ENCODE measurements at regions not wholly inside any gene's neighbourhood (a gene's known extent, or its start where the extent isn't known, plus 50 kb on each side); places are given as distances from the start of the nearest gene placed in this dataset.

GRCh38 chr11:112611771-112612170, 349.4 kb upstream of the NCAM1 start:
- no peak overlapping the region for H3K27ac ChIP-seq (ENCODE audit: low read depth, low read length)
- no peaks in the 10 kb centered on the region for H3K36me3 ChIP-seq (ENCODE audit: control insufficient read depth in 1 of 2, insufficient read depth in 2 of 2, low read length in 2 of 2)
- no peak overlapping the region for H3K4me2 ChIP-seq (ENCODE audit: low read length)
- no peak overlapping the region for H3K14ac ChIP-seq (ENCODE audit: low read length)
- H3K4ac ChIP-seq (ENCODE audit: low read depth, low read length) = no peak overlapping the region
- no peak overlapping the region for H4K8ac ChIP-seq (ENCODE audit: low read depth, low read length)
- no CpG with 5 or more reads among the region's 7 CpGs for WGBS (ENCODE audit: extremely low coverage, insufficient coverage, insufficient read length)
- no peak overlapping the region for H2AFZ ChIP-seq (ENCODE audit: insufficient read depth, low read length, poor library complexity)
- H2BK120ac ChIP-seq (ENCODE audit: insufficient read depth, low read length, poor library complexity) = no peak overlapping the region
- H3K18ac ChIP-seq (ENCODE audit: low read length) = no peak overlapping the region
- no peak for DNase-seq
- H3K79me2 ChIP-seq (ENCODE audit: control insufficient read depth, insufficient read depth, low read length, poor library complexity) = no peaks in the 10 kb centered on the region
- H3K9ac ChIP-seq (ENCODE audit: low read length) = no peak overlapping the region
- no peak overlapping the region for H3K23ac ChIP-seq (ENCODE audit: low read length)
- no peaks in the 10 kb centered on the region for H3K27me3 ChIP-seq (ENCODE audit: insufficient read depth, low read length)
- no peak overlapping the region for H4K91ac ChIP-seq (ENCODE audit: low read depth, low read length)
- no peaks in the 10 kb centered on the region for H3K9me3 ChIP-seq (ENCODE audit: insufficient read depth, low read depth, low read length)
- H2BK12ac ChIP-seq (ENCODE audit: low read length) = no peak overlapping the region
- no peak overlapping the region for H4K12ac ChIP-seq (ENCODE audit: low read depth, low read length)
- H3K79me1 ChIP-seq (ENCODE audit: low read length) = no peaks in the 10 kb centered on the region
- H2BK5ac ChIP-seq (ENCODE audit: low read depth, low read length, poor library complexity) = no peak overlapping the region
- H3K4me3 ChIP-seq (ENCODE audit: low read depth, low read length) = no peak overlapping the region
- no peak overlapping the region for H2AK5ac ChIP-seq (ENCODE audit: low read length)
- no peaks in the 10 kb centered on the region for H3K4me1 ChIP-seq (ENCODE audit: control insufficient read depth in 1 of 2, insufficient read depth in 2 of 2, low read length in 2 of 2)

DNA sequence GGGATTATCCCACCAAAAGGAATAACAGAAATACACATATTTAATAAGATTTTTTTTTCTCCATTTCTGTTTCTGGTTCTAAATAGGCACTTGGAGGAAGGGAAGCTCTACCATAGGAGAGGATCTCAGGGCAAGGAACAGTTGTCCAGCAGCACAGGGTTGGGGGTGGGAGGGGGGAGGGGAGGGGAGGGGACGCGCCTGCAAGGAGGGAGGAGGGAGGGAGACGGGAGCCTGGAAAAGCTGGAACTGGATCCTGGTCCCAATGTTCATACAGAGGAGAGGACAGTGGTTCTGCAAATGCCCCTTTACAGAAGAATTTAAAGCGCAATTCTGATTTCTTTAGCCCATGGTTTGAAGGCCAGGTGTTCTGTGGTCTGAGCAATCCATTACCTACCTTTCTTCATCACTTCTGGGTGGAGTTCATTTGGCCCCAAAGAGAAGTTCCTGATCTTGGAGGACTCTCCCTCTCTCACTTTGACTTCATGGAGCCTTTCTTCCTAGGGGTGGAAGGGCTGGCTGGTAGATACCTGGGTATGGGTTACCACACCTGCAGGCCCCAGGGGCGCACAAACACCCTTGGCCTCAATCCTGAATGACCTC, 348.9 kb upstream of the NCAM1 start:
- H3K27ac ChIP-seq (ENCODE audit: low read depth, low read length) = no peak overlapping the region
- no peak overlapping the region for H4K91ac ChIP-seq (ENCODE audit: low read depth, low read length)
- no peak overlapping the region for H3K4ac ChIP-seq (ENCODE audit: low read depth, low read length)
- peaks cover under 1% of the 10 kb centered on the region for H3K9me3 ChIP-seq (ENCODE audit: insufficient read depth, low read depth, low read length)
- no peaks in the 10 kb centered on the region for H3K36me3 ChIP-seq (ENCODE audit: control insufficient read depth in 1 of 2, insufficient read depth in 2 of 2, low read length in 2 of 2)
- H3K9ac ChIP-seq (ENCODE audit: low read length) = no peak overlapping the region
- H2AFZ ChIP-seq (ENCODE audit: insufficient read depth, low read length, poor library complexity) = no peak overlapping the region
- no peak for DNase-seq
- no peak overlapping the region for H4K8ac ChIP-seq (ENCODE audit: low read depth, low read length)
- no peaks in the 10 kb centered on the region for H3K79me2 ChIP-seq (ENCODE audit: control insufficient read depth, insufficient read depth, low read length, poor library complexity)
- no peak overlapping the region for H2BK12ac ChIP-seq (ENCODE audit: low read length)
- no peak overlapping the region for H3K4me3 ChIP-seq (ENCODE audit: low read depth, low read length)
- H2BK5ac ChIP-seq (ENCODE audit: low read depth, low read length, poor library complexity) = no peak overlapping the region
- WGBS (ENCODE audit: extremely low coverage, insufficient coverage, insufficient read length) = no CpG with 5 or more reads among the region's 5 CpGs
- no peak overlapping the region for H3K23ac ChIP-seq (ENCODE audit: low read length)
- H2AK5ac ChIP-seq (ENCODE audit: low read length) = no peak overlapping the region
- no peak overlapping the region for H3K18ac ChIP-seq (ENCODE audit: low read length)
- H3K4me1 ChIP-seq (ENCODE audit: control insufficient read depth in 1 of 2, insufficient read depth in 2 of 2, low read length in 2 of 2) = no peaks in the 10 kb centered on the region
- no peak overlapping the region for H2BK120ac ChIP-seq (ENCODE audit: insufficient read depth, low read length, poor library complexity)
- no peaks in the 10 kb centered on the region for H3K27me3 ChIP-seq (ENCODE audit: insufficient read depth, low read length)
- H4K12ac ChIP-seq (ENCODE audit: low read depth, low read length) = no peak overlapping the region
- no peaks in the 10 kb centered on the region for H3K79me1 ChIP-seq (ENCODE audit: low read length)
- H3K14ac ChIP-seq (ENCODE audit: low read length) = no peak overlapping the region
- no peak overlapping the region for H3K4me2 ChIP-seq (ENCODE audit: low read length)

DNA sequence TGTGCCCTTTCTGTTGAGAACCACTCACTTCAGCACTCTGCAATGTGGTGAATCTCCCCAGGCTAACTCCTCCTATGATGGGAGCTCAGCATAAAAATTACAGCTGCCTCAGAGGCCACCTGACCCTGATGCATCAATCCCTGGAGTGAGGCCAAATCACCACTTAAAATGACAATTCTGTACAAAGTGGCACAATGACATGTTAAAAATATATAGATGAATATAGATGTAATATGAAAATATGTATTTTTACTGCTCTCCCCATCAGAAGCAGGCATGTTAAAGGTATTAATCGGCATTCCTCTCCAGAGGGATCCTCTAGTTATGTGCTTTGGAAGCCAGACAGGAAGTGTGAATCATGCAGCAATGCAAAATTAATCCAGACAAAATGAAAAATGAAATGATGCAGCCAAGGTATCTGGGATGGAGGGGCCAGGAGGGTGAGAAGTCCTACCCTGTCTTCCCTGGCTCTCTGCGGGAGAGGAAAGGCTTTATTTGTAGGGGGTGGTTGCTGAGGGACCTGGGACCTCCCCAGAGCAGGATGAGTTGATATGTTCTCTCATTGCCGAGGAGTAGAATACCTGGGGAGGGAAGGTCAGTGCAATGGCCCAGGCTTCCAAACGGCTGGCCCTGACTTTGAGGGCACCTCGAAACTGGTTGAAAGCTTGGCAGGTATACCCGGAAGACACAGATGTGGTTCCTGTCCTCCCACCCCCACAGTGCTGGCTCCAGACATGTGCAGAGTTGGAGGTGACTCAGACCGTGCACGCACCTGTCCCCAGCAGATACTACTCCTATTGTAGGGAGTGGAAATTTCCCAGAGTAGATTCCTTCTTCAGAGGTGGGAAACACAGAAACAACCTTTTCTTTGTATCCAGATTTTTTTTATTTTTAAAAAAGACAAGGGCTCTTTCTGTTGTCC, 347.9 kb upstream of the NCAM1 start:
- Histone ChIP-seq H3K9ac (ENCODE audit: low read length) (no peak overlapping the region), H3K27me3 (ENCODE audit: insufficient read depth, low read length) (no peaks in the 10 kb centered on the region), H2BK12ac (ENCODE audit: low read length) (no peak overlapping the region), H3K4me2 (ENCODE audit: low read length) (no peak overlapping the region), H3K9me3 (ENCODE audit: insufficient read depth, low read depth, low read length) (peaks cover 4% of the 10 kb centered on the region), H3K4me1 (ENCODE audit: control insufficient read depth in 1 of 2, insufficient read depth in 2 of 2, low read length in 2 of 2) (peaks cover 0 to 3% of the 10 kb centered on the region in 2 experiments), H3K79me1 (ENCODE audit: low read length) (no peaks in the 10 kb centered on the region), H2BK120ac (ENCODE audit: insufficient read depth, low read length, poor library complexity) (no peak overlapping the region), H3K27ac (ENCODE audit: low read depth, low read length) (no peak overlapping the region), H3K23ac (ENCODE audit: low read length) (no peak overlapping the region), H3K79me2 (ENCODE audit: control insufficient read depth, insufficient read depth, low read length, poor library complexity) (no peaks in the 10 kb centered on the region), H2AK5ac (ENCODE audit: low read length) (no peak overlapping the region), H3K18ac (ENCODE audit: low read length) (no peak overlapping the region), H4K8ac (ENCODE audit: low read depth, low read length) (no peak overlapping the region), H2AFZ (ENCODE audit: insufficient read depth, low read length, poor library complexity) (no peak overlapping the region), H4K12ac (ENCODE audit: low read depth, low read length) (no peak overlapping the region), H3K14ac (ENCODE audit: low read length) (no peak overlapping the region), H3K36me3 (ENCODE audit: control insufficient read depth in 1 of 2, insufficient read depth in 2 of 2, low read length in 2 of 2) (no peaks in the 10 kb centered on the region), H3K4me3 (ENCODE audit: low read depth, low read length) (no peak overlapping the region), H4K91ac (ENCODE audit: low read depth, low read length) (no peak overlapping the region), H2BK5ac (ENCODE audit: low read depth, low read length, poor library complexity) (no peak overlapping the region), H3K4ac (ENCODE audit: low read depth, low read length) (no peak overlapping the region)
- no CpG with 5 or more reads among the region's 8 CpGs for WGBS (ENCODE audit: extremely low coverage, insufficient coverage, insufficient read length)
- DNase-seq = no peak

DNA sequence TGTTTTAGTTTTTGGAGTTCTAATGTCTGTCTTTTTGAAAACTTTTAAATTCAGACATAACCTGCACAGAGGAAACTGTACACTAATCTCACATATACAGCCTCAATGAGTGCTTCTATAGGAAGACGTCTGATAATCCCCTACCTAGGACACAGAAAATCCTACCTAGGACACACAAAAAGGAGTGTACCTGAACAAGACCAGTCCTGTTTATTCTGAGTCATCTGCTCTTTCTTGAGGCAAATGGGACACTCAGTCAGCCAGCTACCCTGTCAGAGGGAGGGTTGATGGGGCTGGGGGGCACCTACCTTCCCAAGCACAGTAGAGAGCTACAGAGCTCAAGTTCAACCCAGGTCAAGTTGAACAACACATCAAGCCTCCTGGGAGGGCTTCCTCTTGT, 346.6 kb upstream of the NCAM1 start:
- no peak overlapping the region for H3K18ac ChIP-seq (ENCODE audit: low read length)
- no peak overlapping the region for H3K27ac ChIP-seq (ENCODE audit: low read depth, low read length)
- no peak overlapping the region for H3K14ac ChIP-seq (ENCODE audit: low read length)
- no peak overlapping the region for H4K12ac ChIP-seq (ENCODE audit: low read depth, low read length)
- H3K4me1 ChIP-seq (ENCODE audit: control insufficient read depth in 1 of 2, insufficient read depth in 2 of 2, low read length in 2 of 2) = peaks cover 0 to 3% of the 10 kb centered on the region in 2 experiments
- no peak overlapping the region for H3K4me3 ChIP-seq (ENCODE audit: low read depth, low read length)
- H2BK120ac ChIP-seq (ENCODE audit: insufficient read depth, low read length, poor library complexity) = no peak overlapping the region
- no peaks in the 10 kb centered on the region for H3K27me3 ChIP-seq (ENCODE audit: insufficient read depth, low read length)
- no peak overlapping the region for H3K4me2 ChIP-seq (ENCODE audit: low read length)
- H3K36me3 ChIP-seq (ENCODE audit: control insufficient read depth in 1 of 2, insufficient read depth in 2 of 2, low read length in 2 of 2) = no peaks in the 10 kb centered on the region
- H2AK5ac ChIP-seq (ENCODE audit: low read length) = no peak overlapping the region
- H2BK12ac ChIP-seq (ENCODE audit: low read length) = no peak overlapping the region
- H2AFZ ChIP-seq (ENCODE audit: insufficient read depth, low read length, poor library complexity) = no peak overlapping the region
- no peak for DNase-seq
- no peak overlapping the region for H3K9ac ChIP-seq (ENCODE audit: low read length)
- no CpG with 5 or more reads among the region's 1 CpG for WGBS (ENCODE audit: extremely low coverage, insufficient coverage, insufficient read length)
- no peak overlapping the region for H2BK5ac ChIP-seq (ENCODE audit: low read depth, low read length, poor library complexity)
- no peak overlapping the region for H4K91ac ChIP-seq (ENCODE audit: low read depth, low read length)
- H3K79me2 ChIP-seq (ENCODE audit: control insufficient read depth, insufficient read depth, low read length, poor library complexity) = no peaks in the 10 kb centered on the region
- no peak overlapping the region for H3K23ac ChIP-seq (ENCODE audit: low read length)
- H3K9me3 ChIP-seq (ENCODE audit: insufficient read depth, low read depth, low read length) = peaks cover 4% of the 10 kb centered on the region
- no peak overlapping the region for H4K8ac ChIP-seq (ENCODE audit: low read depth, low read length)
- H3K79me1 ChIP-seq (ENCODE audit: low read length) = no peaks in the 10 kb centered on the region
- no peak overlapping the region for H3K4ac ChIP-seq (ENCODE audit: low read depth, low read length)

All from trophoblast cell (in vitro differentiated cells and primary cell).